Left ventricle myocardium inferior (tissue), 1 donor: ENCODE measurements at regions not wholly inside any gene's neighbourhood (a gene's known extent, or its start where the extent isn't known, plus 50 kb on each side); places are given as distances from the start of the nearest gene placed in this dataset.

Source experiments
- DNase-seq: peaks from one replicate; pipeline ENCODE4 v3.0.0-alpha.2; 2020
- H3K27ac ChIP-seq: fragments of 200-600 bp; replicated peaks from 2 replicates; pipeline ENCODE4 v1.8.0; 2021
- H3K27me3 ChIP-seq: fragments of 200-600 bp; 2 replicates; pipeline ENCODE4 v1.8.0; 2021; ENCODE audit warnings: low read depth
- H3K36me3 ChIP-seq: fragments of 200-600 bp; 2 replicates; pipeline ENCODE4 v1.8.0; 2021
- H3K4me1 ChIP-seq: fragments of 200-600 bp; 2 replicates; pipeline ENCODE4 v1.8.0; 2021
- H3K4me3 ChIP-seq: fragments of 200-600 bp; 2 replicates; pipeline ENCODE4 v1.8.0; 2021; ENCODE audit warnings: mild to moderate bottlenecking, moderate library complexity
- H3K9me3 ChIP-seq: fragments of 200-600 bp; replicated peaks from 2 replicates; pipeline ENCODE4 v1.8.0; 2021
- intact Hi-C: fragments of 100-400 bp; cut with micrococcal nuclease; formaldehyde crosslinking; loops from one replicate; pipeline ENCODE4 v1.11.0; 2022
- TF ChIP-seq, protein P1 (sequence below): fragments of 200-600 bp; IDR thresholded peaks from 2 replicates; pipeline ENCODE4 v1.8.0; 2021; ENCODE audit warnings: antibody characterized with exemption, mild to moderate bottlenecking, borderline replicate concordance
- donor health status: DM: no; HTN: yes; CAD: no; lungs with severe emphysema.

DNA sequence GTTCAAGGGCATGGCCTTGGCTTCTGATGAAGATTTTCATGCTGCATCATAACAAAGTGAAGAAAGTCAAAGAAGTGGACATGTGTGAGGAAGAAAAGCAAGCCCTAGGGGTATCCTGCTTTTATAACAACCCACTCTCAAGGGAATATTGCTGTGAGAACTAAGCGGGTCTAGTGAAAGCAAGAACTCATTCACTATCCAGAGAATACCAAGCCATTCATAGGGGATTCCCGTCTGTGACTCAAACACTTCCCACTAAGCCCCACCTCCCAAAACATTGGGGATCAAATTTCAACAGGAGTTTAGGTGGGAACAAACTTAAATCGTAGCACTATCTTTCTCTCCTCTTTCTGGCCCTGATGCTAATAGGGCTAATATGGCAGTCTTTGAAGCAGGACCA lies 98.5 kb upstream of the CTTNBP2NL start:
- Histone ChIP-seq H3K4me3 (no peak overlapping the region), H3K36me3 (no peaks in the 10 kb centered on the region), H3K27me3 (no peaks in the 10 kb centered on the region), H3K9me3 (peaks cover 33% of the 10 kb centered on the region), H3K27ac (no peak overlapping the region), H3K4me1 (no peaks in the 10 kb centered on the region)
- no peak for DNase-seq
- TF ChIP-seq, protein P1, sequence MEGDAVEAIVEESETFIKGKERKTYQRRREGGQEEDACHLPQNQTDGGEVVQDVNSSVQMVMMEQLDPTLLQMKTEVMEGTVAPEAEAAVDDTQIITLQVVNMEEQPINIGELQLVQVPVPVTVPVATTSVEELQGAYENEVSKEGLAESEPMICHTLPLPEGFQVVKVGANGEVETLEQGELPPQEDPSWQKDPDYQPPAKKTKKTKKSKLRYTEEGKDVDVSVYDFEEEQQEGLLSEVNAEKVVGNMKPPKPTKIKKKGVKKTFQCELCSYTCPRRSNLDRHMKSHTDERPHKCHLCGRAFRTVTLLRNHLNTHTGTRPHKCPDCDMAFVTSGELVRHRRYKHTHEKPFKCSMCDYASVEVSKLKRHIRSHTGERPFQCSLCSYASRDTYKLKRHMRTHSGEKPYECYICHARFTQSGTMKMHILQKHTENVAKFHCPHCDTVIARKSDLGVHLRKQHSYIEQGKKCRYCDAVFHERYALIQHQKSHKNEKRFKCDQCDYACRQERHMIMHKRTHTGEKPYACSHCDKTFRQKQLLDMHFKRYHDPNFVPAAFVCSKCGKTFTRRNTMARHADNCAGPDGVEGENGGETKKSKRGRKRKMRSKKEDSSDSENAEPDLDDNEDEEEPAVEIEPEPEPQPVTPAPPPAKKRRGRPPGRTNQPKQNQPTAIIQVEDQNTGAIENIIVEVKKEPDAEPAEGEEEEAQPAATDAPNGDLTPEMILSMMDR = no peak
- intact Hi-C loops = no loop called here

DNA sequence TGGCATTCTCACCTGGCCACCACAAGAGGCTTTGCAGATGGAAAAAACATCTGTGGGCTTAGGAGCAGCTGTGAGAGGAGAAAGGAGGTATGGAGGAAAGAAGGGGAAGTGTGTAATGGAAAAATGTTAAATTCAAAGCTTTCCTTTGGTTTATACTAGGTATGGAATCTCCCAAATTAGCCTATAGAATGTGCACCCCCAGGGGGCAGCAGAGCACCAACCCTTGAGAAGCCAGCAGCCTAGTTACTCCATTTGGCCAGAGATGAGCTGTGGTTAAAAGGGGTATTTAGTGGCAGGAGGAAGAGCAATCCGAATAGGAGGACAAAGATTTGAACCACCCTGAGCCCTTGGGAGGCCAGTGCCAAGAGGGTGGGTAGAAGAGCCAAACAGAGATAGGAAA lies 97.5 kb upstream of the CTTNBP2NL start:
- no peaks in the 10 kb centered on the region for H3K27me3 ChIP-seq
- no peak for DNase-seq
- TF ChIP-seq, protein P1 = peak; percentile 47
- no peaks in the 10 kb centered on the region for H3K36me3 ChIP-seq
- H3K27ac ChIP-seq = no peak overlapping the region
- no peaks in the 10 kb centered on the region for H3K4me1 ChIP-seq
- intact Hi-C loops = no loop called here
- H3K9me3 ChIP-seq = peaks cover 33% of the 10 kb centered on the region
- no peak overlapping the region for H3K4me3 ChIP-seq

DNA sequence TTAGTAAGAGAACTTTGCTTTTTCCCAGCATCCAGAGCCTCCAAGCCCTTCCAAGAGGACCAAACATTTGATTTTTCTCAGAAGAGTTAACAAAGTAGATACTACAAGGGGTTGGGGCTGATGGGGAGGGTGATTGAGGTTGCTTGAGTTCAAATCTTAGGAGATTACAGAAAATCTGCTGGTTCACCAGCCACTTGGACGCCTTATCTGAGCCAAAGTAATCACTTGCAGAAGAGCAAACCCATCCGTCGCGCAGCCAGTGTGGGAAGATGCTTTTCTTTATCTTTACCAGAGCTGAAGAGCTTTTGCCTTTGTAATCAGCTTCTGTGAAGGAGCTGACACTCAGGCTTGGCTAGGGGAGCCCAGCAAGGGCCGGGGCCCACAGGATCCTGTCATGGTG lies 91.9 kb upstream of the CTTNBP2NL start:
- intact Hi-C loops = no loop called here
- Histone ChIP-seq H3K9me3 (peaks cover 6% of the 10 kb centered on the region), H3K27ac (no peak overlapping the region), H3K36me3 (no peaks in the 10 kb centered on the region), H3K4me3 (no peak overlapping the region), H3K27me3 (peaks cover 4% of the 10 kb centered on the region), H3K4me1 (no peaks in the 10 kb centered on the region)
- TF ChIP-seq, protein P1 = no peak
- no peak for DNase-seq

DNA sequence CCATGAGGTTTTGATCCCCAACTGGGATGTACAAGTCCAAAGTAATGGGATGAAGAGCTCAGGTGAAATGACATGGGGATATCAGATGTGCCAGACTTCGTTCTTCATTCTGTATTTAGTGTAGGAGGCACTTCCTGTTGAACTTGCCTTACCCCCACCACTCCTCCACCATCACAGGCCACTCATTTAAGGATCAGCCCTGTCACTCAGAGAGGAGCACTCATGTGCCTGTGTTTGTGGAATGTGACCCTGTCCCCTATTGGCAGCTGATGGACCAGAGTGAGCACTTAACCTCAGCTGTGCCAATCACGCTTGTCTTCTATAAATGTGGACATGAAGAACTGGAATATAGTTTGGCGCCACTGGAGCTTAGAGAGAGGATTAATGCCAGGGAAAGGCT lies 91.4 kb upstream of the CTTNBP2NL start:
- no peak overlapping the region for H3K4me3 ChIP-seq

DNA sequence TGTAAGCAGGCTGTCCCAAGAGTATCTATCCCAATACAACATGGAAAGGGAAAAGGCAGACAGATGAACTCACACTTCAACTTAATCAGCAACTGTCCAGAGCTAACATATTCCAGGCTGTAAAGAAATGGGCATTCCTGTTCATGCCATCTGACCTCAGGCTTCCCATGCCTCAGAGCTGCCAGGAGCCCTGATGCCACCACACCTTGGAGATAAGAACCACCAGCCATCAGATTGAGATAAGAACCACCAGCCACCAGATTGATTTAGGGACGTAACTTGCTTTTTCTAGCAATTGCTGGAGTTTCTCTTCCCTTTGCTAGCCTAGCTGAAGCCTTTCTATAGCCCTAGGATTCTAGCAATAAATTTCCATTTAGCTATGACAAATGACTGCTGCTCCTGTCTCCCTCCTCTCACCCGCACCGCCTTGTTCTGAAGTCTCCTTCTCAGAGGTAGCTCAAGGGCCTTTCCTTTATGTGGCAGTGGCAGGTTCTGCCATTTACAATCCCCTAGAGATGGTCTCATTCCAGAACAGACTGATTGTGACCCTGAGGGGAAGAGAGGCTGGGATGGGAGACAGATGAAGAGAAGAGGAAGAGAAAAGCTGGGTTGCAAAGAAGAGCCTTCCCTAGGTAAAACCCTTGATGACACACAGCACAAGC lies 88.0 kb upstream of the CTTNBP2NL start:
- no peak for DNase-seq
- H3K27ac ChIP-seq = no peak overlapping the region
- peaks cover 37% of the 10 kb centered on the region for H3K27me3 ChIP-seq
- H3K4me3 ChIP-seq = no peak overlapping the region
- no peaks in the 10 kb centered on the region for H3K4me1 ChIP-seq
- TF ChIP-seq, protein P1 = no peak
- intact Hi-C loops = no loop called here
- H3K36me3 ChIP-seq = no peaks in the 10 kb centered on the region
- no peaks in the 10 kb centered on the region for H3K9me3 ChIP-seq

More for the DNA sequence above, 91.4 kb upstream of the CTTNBP2NL start:
- H3K36me3 ChIP-seq = no peaks in the 10 kb centered on the region
- DNase-seq = no peak
- H3K27ac ChIP-seq = no peak overlapping the region
- peaks cover 9% of the 10 kb centered on the region for H3K27me3 ChIP-seq
- H3K4me1 ChIP-seq = no peaks in the 10 kb centered on the region
- H3K9me3 ChIP-seq = peaks cover under 1% of the 10 kb centered on the region
- TF ChIP-seq, protein P1 = no peak
- intact Hi-C loops = no loop called here
